SK-N-SH treated with all-trans-retinoic acid at 6 μM for 48 hours (cell line): ENCODE measurements at regions not wholly inside any gene's neighbourhood (a gene's known extent, or its start where the extent isn't known, plus 50 kb on each side); places are given as distances from the start of the nearest gene placed in this dataset.
"Not testable (repeated sequence)": the region's sequence is repeated elsewhere in the genome, so short reads cannot be mapped to it uniquely, and the experiment has no call there.

Experiments used
- ARNTL ChIP-seq: fragments of 450-650 bp; formaldehyde crosslinking; IDR thresholded peaks from 2 replicates; pipeline ENCODE4 v1.5.0; 2020; ENCODE audit warnings: low read depth, mild to moderate bottlenecking, moderate library complexity, borderline replicate concordance
- ESRRG ChIP-seq: fragments of 250-450 bp; sonication (Bioruptor Pico); IDR thresholded peaks from 2 replicates; pipeline ENCODE4 v1.6.1; 2021; ENCODE audit warnings: mild to moderate bottlenecking
- ISL1 ChIP-seq: fragments of 250-450 bp; sonication (Bioruptor Pico); IDR thresholded peaks from 2 replicates; pipeline ENCODE4 v2.1.2; 2022; ENCODE audit warnings: mild to moderate bottlenecking, moderate library complexity
- PPARA ChIP-seq: fragments of 250-450 bp; sonication (Bioruptor Pico); IDR thresholded peaks from 2 replicates; pipeline ENCODE4 v1.5.0; 2020; ENCODE audit warnings: mild to moderate bottlenecking, borderline replicate concordance
- TCF4 ChIP-seq: fragments of 250-450 bp; sonication (Bioruptor Pico); IDR thresholded peaks from 2 replicates; pipeline ENCODE4 v1.8.0; 2021; ENCODE audit warnings: mild to moderate bottlenecking, moderate library complexity, borderline replicate concordance
- ZC3H10 ChIP-seq: fragments of 250-450 bp; sonication (Bioruptor Pico); IDR thresholded peaks from 2 replicates; pipeline ENCODE4 v1.5.1; 2021; ENCODE audit warnings: mild to moderate bottlenecking, moderate library complexity
- ZFP3 ChIP-seq: fragments of 250-450 bp; sonication (Bioruptor Pico); IDR thresholded peaks from 2 replicates; pipeline ENCODE4 v1.5.0; 2020; ENCODE audit warnings: mild to moderate bottlenecking, moderate library complexity
- TF ChIP-seq, protein P1 (sequence below): fragments of 250-450 bp; sonication (Bioruptor Pico); IDR thresholded peaks from 2 replicates; pipeline ENCODE4 v1.8.0; 2020; ENCODE audit warnings: mild to moderate bottlenecking, moderate library complexity, borderline replicate concordance
- TF ChIP-seq, protein P2 (sequence below): fragments of 250-450 bp; sonication (Bioruptor Pico); IDR thresholded peaks from 2 replicates; pipeline ENCODE4 v1.5.1; 2021; ENCODE audit warnings: mild to moderate bottlenecking, moderate library complexity
- TF ChIP-seq, protein P3 (sequence below): fragments of 250-450 bp; sonication (Bioruptor Pico); IDR thresholded peaks from 2 replicates; pipeline ENCODE4 v1.5.1; 2020; ENCODE audit warnings: low read depth, mild to moderate bottlenecking, moderate library complexity
- TF ChIP-seq, protein P4 (sequence below): fragments of 250-450 bp; sonication (Bioruptor Pico); IDR thresholded peaks from 2 replicates; pipeline ENCODE4 v1.8.0; 2021; ENCODE audit warnings: low read depth, mild to moderate bottlenecking, moderate library complexity, borderline replicate concordance

DNA sequence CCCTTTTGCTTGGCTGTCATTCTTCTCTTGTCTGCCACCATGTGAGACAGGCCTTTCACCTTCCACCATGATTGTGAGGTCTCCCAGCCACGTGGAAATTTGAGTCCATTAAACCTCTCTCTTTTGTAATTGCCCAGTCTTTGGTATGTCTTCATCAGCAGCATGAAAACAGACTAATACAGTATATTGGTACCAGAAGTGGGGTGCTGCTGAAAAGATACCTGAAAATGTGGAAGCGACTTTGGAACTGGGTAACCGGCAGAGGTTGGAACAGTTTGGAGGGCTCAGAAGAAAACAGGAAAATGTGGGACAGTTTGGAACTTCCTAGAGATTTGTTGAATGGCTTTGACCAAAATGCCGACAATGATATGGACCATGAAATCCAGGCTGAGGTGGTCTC, 103.9 kb downstream of the FOXD2 start:
- TF ChIP-seq PPARA (CRISPR knock-in tag); ARNTL (CRISPR knock-in tag); ZC3H10 (CRISPR knock-in tag); ISL1 (CRISPR knock-in tag); ESRRG (CRISPR knock-in tag); TCF4; ZFP3: not testable (repeated sequence)
- TF ChIP-seq, protein P1, sequence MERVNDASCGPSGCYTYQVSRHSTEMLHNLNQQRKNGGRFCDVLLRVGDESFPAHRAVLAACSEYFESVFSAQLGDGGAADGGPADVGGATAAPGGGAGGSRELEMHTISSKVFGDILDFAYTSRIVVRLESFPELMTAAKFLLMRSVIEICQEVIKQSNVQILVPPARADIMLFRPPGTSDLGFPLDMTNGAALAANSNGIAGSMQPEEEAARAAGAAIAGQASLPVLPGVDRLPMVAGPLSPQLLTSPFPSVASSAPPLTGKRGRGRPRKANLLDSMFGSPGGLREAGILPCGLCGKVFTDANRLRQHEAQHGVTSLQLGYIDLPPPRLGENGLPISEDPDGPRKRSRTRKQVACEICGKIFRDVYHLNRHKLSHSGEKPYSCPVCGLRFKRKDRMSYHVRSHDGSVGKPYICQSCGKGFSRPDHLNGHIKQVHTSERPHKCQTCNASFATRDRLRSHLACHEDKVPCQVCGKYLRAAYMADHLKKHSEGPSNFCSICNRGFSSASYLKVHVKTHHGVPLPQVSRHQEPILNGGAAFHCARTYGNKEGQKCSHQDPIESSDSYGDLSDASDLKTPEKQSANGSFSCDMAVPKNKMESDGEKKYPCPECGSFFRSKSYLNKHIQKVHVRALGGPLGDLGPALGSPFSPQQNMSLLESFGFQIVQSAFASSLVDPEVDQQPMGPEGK = not testable (repeated sequence)
- TF ChIP-seq, protein P2, sequence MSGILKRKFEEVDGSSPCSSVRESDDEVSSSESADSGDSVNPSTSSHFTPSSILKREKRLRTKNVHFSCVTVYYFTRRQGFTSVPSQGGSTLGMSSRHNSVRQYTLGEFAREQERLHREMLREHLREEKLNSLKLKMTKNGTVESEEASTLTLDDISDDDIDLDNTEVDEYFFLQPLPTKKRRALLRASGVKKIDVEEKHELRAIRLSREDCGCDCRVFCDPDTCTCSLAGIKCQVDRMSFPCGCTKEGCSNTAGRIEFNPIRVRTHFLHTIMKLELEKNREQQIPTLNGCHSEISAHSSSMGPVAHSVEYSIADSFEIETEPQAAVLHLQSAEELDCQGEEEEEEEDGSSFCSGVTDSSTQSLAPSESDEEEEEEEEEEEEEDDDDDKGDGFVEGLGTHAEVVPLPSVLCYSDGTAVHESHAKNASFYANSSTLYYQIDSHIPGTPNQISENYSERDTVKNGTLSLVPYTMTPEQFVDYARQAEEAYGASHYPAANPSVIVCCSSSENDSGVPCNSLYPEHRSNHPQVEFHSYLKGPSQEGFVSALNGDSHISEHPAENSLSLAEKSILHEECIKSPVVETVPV (CRISPR knock-in tag) = not testable (repeated sequence)
- TF ChIP-seq, protein P3, sequence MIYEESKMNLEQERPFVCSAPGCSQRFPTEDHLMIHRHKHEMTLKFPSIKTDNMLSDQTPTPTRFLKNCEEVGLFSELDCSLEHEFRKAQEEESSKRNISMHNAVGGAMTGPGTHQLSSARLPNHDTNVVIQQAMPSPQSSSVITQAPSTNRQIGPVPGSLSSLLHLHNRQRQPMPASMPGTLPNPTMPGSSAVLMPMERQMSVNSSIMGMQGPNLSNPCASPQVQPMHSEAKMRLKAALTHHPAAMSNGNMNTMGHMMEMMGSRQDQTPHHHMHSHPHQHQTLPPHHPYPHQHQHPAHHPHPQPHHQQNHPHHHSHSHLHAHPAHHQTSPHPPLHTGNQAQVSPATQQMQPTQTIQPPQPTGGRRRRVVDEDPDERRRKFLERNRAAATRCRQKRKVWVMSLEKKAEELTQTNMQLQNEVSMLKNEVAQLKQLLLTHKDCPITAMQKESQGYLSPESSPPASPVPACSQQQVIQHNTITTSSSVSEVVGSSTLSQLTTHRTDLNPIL (CRISPR knock-in tag) = not testable (repeated sequence)
- TF ChIP-seq, protein P4, sequence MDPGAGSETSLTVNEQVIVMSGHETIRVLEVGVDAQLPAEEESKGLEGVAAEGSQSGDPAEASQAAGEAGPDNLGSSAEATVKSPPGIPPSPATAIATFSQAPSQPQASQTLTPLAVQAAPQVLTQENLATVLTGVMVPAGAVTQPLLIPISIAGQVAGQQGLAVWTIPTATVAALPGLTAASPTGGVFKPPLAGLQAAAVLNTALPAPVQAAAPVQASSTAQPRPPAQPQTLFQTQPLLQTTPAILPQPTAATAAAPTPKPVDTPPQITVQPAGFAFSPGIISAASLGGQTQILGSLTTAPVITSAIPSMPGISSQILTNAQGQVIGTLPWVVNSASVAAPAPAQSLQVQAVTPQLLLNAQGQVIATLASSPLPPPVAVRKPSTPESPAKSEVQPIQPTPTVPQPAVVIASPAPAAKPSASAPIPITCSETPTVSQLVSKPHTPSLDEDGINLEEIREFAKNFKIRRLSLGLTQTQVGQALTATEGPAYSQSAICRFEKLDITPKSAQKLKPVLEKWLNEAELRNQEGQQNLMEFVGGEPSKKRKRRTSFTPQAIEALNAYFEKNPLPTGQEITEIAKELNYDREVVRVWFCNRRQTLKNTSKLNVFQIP (CRISPR knock-in tag) = not testable (repeated sequence)
